ENCODE measurements at regions not wholly inside any gene's neighbourhood (a gene's known extent, or its start where the extent isn't known, plus 50 kb on each side); places are given as distances from the start of the nearest gene placed in this dataset.

GRCh38 chr5:30142432-30142831, 1051.1 kb upstream of the CDH6 start:
- TF ChIP-seq CTCF (IDR thresholded peaks at IDR 0.05; ENCODE audit: low read depth, low read length) (no peak), POLR2A (IDR thresholded peaks at IDR 0.05; ENCODE audit: extremely low read depth, insufficient read length) (no peak)
